H1 (cell line): ENCODE measurements at regions not wholly inside any gene's neighbourhood (a gene's known extent, or its start where the extent isn't known, plus 50 kb on each side); places are given as distances from the start of the nearest gene placed in this dataset.

Experiments used
- CTCF ChIA-PET: fragments of 300-600 bp; sonication (Branson Sonifier 250); formaldehyde crosslinking; loops from one replicate; lab custom pipeline; 2021; ENCODE audit not compliant: partially characterized antibody; lab: Charles Lee
- POLR2A ChIA-PET: fragments of 300-600 bp; sonication (Branson Sonifier 250); formaldehyde crosslinking; loops from one replicate; lab custom pipeline; 2021; ENCODE audit warnings: inconsistent platforms; ENCODE audit not compliant: partially characterized antibody; lab: Charles Lee
- DNase-seq, 2 experiments: peaks; one replicate each; pipeline versions ENCODE4 v3.0.0 to v3.0.0-alpha.2; 2010 to 2022; ENCODE audit warnings: low spot score in 2 of 2, low read depth in 1 of 2, mixed read lengths in 1 of 2
- FAIRE-seq: peaks from 2 replicates; lab custom pipeline; 2011; peaks lifted over from hg19 to GRCh38; lab: Jason Lieb, UNC
- H2AFZ ChIP-seq: 2 replicates; pipeline ENCODE4 v1.8.1; 2012; ENCODE audit warnings: low read length, inconsistent platforms
- H2AK5ac ChIP-seq: 2 replicates; pipeline ENCODE4 v1.6.1; 2013; ENCODE audit warnings: low read depth, low read length
- H2BK120ac ChIP-seq: replicated peaks from 2 replicates; pipeline ENCODE3; 2013; ENCODE audit warnings: low read depth, low read length, inconsistent platforms
- H2BK12ac ChIP-seq: 2 replicates; pipeline ENCODE4 v1.6.1; 2013; ENCODE audit warnings: low read depth, low read length
- H2BK15ac ChIP-seq: 2 replicates; pipeline ENCODE4 v1.6.1; 2013; ENCODE audit warnings: low read length
- H2BK20ac ChIP-seq: 2 replicates; pipeline ENCODE4 v1.6.1; 2013; ENCODE audit warnings: low read length
- H2BK5ac ChIP-seq: 2 replicates; pipeline ENCODE4 v1.6.1; 2013; ENCODE audit warnings: low read depth, low read length
- H3K14ac ChIP-seq: 2 replicates; pipeline ENCODE4 v1.6.1; 2013; ENCODE audit warnings: inconsistent platforms; ENCODE audit not compliant: insufficient read length
- H3K18ac ChIP-seq: 2 replicates; pipeline ENCODE4 v1.6.1; 2013; ENCODE audit warnings: low read length; ENCODE audit errors: extremely low read depth
- H3K23ac ChIP-seq: 2 replicates; pipeline ENCODE4 v1.6.1; 2013; ENCODE audit warnings: inconsistent platforms; ENCODE audit not compliant: insufficient read length
- H3K23me2 ChIP-seq: 2 replicates; pipeline ENCODE4 v1.6.1; 2013; ENCODE audit warnings: low read depth, low read length
- H3K27ac ChIP-seq: 2 replicates; pipeline ENCODE4 v1.6.1; 2011; ENCODE audit warnings: low read depth, low read length, inconsistent platforms
- H3K27me3 ChIP-seq, 4 experiments: replicated peaks in 1 of 4; 1 replicate in 1 of 4; 2 replicates in 3 of 4; pipeline versions ENCODE4 v1.6.1 to v1.8.1; 2011 to 2013; ENCODE audit warnings: low read length in 3 of 4, mild to moderate bottlenecking in 3 of 4, inconsistent platforms in 2 of 4, mixed read lengths in 2 of 4, moderate library complexity in 1 of 4; ENCODE audit not compliant: control insufficient read depth in 3 of 4, insufficient read depth in 3 of 4; ENCODE audit errors: extremely low read depth in 1 of 4
- H3K36me3 ChIP-seq, 4 experiments: 2 replicates each; pipeline versions ENCODE4 v1.6.1 to v1.8.1; 2011 to 2013; ENCODE audit warnings: mild to moderate bottlenecking in 4 of 4, low read length in 3 of 4, moderate library complexity in 2 of 4, control low read depth in 1 of 4, inconsistent platforms in 1 of 4; ENCODE audit not compliant: insufficient read depth in 4 of 4, control insufficient read depth in 2 of 4
- H3K4ac ChIP-seq: replicated peaks from 2 replicates; pipeline ENCODE3; 2013; ENCODE audit warnings: low read length, low read depth, mixed read lengths, inconsistent platforms; ENCODE audit not compliant: insufficient read length
- H3K4me1 ChIP-seq, 4 experiments: replicated peaks in 1 of 4; 1 replicate in 1 of 4; 2 replicates in 3 of 4; pipeline versions ENCODE4 v1.6.1 to v1.8.1; 2011 to 2013; ENCODE audit warnings: low read length in 3 of 4, inconsistent platforms in 2 of 4, mixed read lengths in 1 of 4; ENCODE audit not compliant: insufficient read depth in 4 of 4, control insufficient read depth in 3 of 4
- H3K4me2 ChIP-seq, 2 experiments: 2 replicates each; pipeline versions ENCODE4 v1.6.1 to v1.8.1; 2011 to 2013; ENCODE audit warnings: low read depth in 2 of 2, low read length in 2 of 2, control low read depth in 1 of 2, inconsistent platforms in 1 of 2, mild to moderate bottlenecking in 1 of 2; ENCODE audit not compliant: insufficient read depth in 1 of 2
- H3K4me3 ChIP-seq, 4 experiments: fragments of 200-600, 300-600 bp in 1 of 4; sonication (generic), shearing (Covaris generic), sonication (Bioruptor Twin) in 1 of 4; 2 replicates each; pipeline versions ENCODE4 v1.5.1 to v1.8.1; 2011 to 2016; ENCODE audit warnings: low read length in 4 of 4, low read depth in 3 of 4, control low read depth in 2 of 4, inconsistent platforms in 2 of 4, mild to moderate bottlenecking in 2 of 4, mixed read lengths in 1 of 4, moderate library complexity in 1 of 4; ENCODE audit not compliant: insufficient read depth in 2 of 4; ENCODE audit errors: extremely low read depth in 1 of 4
- H3K56ac ChIP-seq: replicated peaks from 2 replicates; pipeline ENCODE3; 2013; ENCODE audit warnings: low read depth, mild to moderate bottlenecking, mixed read lengths, low read length, inconsistent platforms; ENCODE audit not compliant: insufficient read length
- H3K79me1 ChIP-seq: 2 replicates; pipeline ENCODE4 v1.6.1; 2013; ENCODE audit warnings: low read depth, low read length, control low read depth
- H3K79me2 ChIP-seq, 2 experiments: 2 replicates each; pipeline versions ENCODE4 v1.6.1 to v1.8.1; 2012 to 2013; ENCODE audit warnings: low read length in 2 of 2, mild to moderate bottlenecking in 2 of 2, inconsistent platforms in 1 of 2; ENCODE audit not compliant: insufficient read depth in 2 of 2, control insufficient read depth in 1 of 2
- H3K9ac ChIP-seq, 4 experiments: replicated peaks in 1 of 4; 1 replicate in 1 of 4; 2 replicates in 3 of 4; pipeline versions ENCODE4 v1.6.1 to v1.8.1; 2011 to 2013; ENCODE audit warnings: low read depth in 3 of 4, low read length in 3 of 4, control low read depth in 2 of 4, mild to moderate bottlenecking in 2 of 4, moderate library complexity in 2 of 4, inconsistent platforms in 1 of 4; ENCODE audit errors: extremely low read depth in 1 of 4
- H3K9me3 ChIP-seq, 2 experiments: 2 replicates each; pipeline versions ENCODE4 v1.6.1 to v1.8.1; 2012 to 2013; ENCODE audit warnings: mild to moderate bottlenecking in 2 of 2, moderate library complexity in 2 of 2, control low read depth in 1 of 2, inconsistent platforms in 1 of 2, low read depth in 1 of 2, low read length in 1 of 2, mixed read lengths in 1 of 2; ENCODE audit not compliant: insufficient read depth in 2 of 2
- H4K20me1 ChIP-seq, 2 experiments: replicated peaks in 1 of 2; 2 replicates each; pipeline versions ENCODE3 to v1.8.1; 2011 to 2013; ENCODE audit warnings: inconsistent platforms in 2 of 2, low read length in 2 of 2, mild to moderate bottlenecking in 1 of 2; ENCODE audit not compliant: insufficient read depth in 2 of 2, control insufficient read depth in 1 of 2
- H4K5ac ChIP-seq: 2 replicates; pipeline ENCODE4 v1.6.1; 2013; ENCODE audit warnings: low read length, low read depth, mixed read lengths, inconsistent platforms; ENCODE audit not compliant: insufficient read length
- H4K8ac ChIP-seq: 2 replicates; pipeline ENCODE4 v1.8.0; 2013; ENCODE audit warnings: mild to moderate bottlenecking, moderate library complexity, low read length, inconsistent platforms; ENCODE audit not compliant: insufficient read depth; ENCODE audit errors: extremely low read depth
- H4K91ac ChIP-seq: replicated peaks from 2 replicates; pipeline ENCODE3; 2013; ENCODE audit warnings: low read length, mixed read lengths, inconsistent platforms; ENCODE audit not compliant: insufficient read length
- BRCA1 ChIP-seq: IDR thresholded peaks from 2 replicates; pipeline ENCODE4 v1.6.1; 2012; ENCODE audit warnings: low read depth, low read length, improper control_type of control experiment
- CHD2 ChIP-seq: IDR thresholded peaks from 2 replicates; pipeline ENCODE4 v1.6.1; 2012; ENCODE audit warnings: low read length, improper control_type of control experiment
- RAD21 ChIP-seq, 2 experiments: IDR thresholded peaks in 1 of 2; conservative IDR thresholded peaks in 1 of 2; 2 replicates each; pipeline ENCODE4 v1.6.1; 2011; ENCODE audit warnings: low read depth in 2 of 2, low read length in 2 of 2, improper control_type of control experiment in 1 of 2, inconsistent platforms in 1 of 2, mild to moderate bottlenecking in 1 of 2, moderate library complexity in 1 of 2
- SIX5 ChIP-seq: IDR thresholded peaks from 2 replicates; pipeline ENCODE4 v1.6.1; 2011; ENCODE audit warnings: mild to moderate bottlenecking, low read depth, low read length
- TBP ChIP-seq: IDR thresholded peaks from 2 replicates; pipeline ENCODE4 v1.6.1; 2011; ENCODE audit warnings: low read depth, low read length, improper control_type of control experiment
- TEAD4 ChIP-seq: IDR thresholded peaks from 2 replicates; pipeline ENCODE4 v1.6.1; 2012; ENCODE audit warnings: low read depth, low read length, inconsistent platforms, mixed read lengths
- WGBS, 2 experiments: shearing (Covaris generic) in 1 of 2; methylation state at CpG; one replicate each; pipeline versions ENCODE4 v1.1.6 to v1.1.7; 2013 to 2015; ENCODE audit warnings: low lambda C conversion rate in 2 of 2, mixed read lengths in 2 of 2, inconsistent platforms in 1 of 2, low coverage in 1 of 2, missing lambda C conversion rate in 1 of 2; ENCODE audit not compliant: insufficient replicate concordance in 2 of 2, insufficient coverage in 1 of 2, insufficient read length in 1 of 2; ENCODE audit errors: extremely low coverage in 1 of 2, missing lambda C conversion rate in 1 of 2; 5-methylcytosine and 5-hydroxymethylcytosine counted together

DNA sequence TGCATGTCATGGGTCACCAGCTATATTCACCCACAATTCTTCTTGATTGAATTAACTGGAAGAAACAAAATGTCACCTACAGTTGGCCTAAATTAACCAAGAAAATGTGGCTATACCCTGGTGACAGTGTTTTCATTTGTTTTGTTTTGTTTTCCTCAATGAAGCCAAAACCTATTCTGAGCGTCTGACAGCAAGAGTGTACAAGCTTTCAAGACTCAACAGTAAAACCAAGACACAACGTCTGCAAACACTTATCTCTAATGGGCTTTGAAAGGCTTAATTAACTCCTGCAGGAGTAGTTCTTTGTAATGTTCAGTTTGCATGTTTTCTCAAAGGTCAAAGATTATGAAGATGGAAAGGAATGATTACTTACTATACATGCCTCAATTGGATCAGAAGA is 827.6 kb upstream of the KLHL29 start:
- Histone ChIP-seq H3K4ac (no peak overlapping the region), H3K36me3 (no peaks in the 10 kb centered on the region), H2AK5ac (no peak overlapping the region), H3K23ac (no peak overlapping the region)
- no peak for FAIRE-seq
- TF ChIP-seq TEAD4 (no peak), SIX5 (no peak), TBP (no peak), BRCA1 (no peak), CHD2 (no peak), RAD21 (IDR thresholded peaks at IDR 0.05 in 1 of 2, conservative IDR thresholded peaks at IDR 0.05 in 1 of 2; ENCODE audit: low read depth in 2 of 2, low read length in 2 of 2) (no peak)
- TF ChIP-seq, all 59 proteins: peak for 0
- Histone ChIP-seq H3K9me3 (no peaks in the 10 kb centered on the region), H3K4me3 (no peak overlapping the region), H3K79me1 (no peaks in the 10 kb centered on the region), H3K4me1 (no peaks in the 10 kb centered on the region), H2BK20ac (no peak overlapping the region), H3K18ac (no peak overlapping the region), H3K56ac (no peak overlapping the region), H3K4me2 (no peak overlapping the region), H3K23me2 (no peaks in the 10 kb centered on the region), H4K8ac (no peak overlapping the region), H4K5ac (no peak overlapping the region), H3K79me2 (no peaks in the 10 kb centered on the region), H2BK5ac (no peak overlapping the region), H4K20me1 (no peaks in the 10 kb centered on the region), H2BK12ac (no peak overlapping the region), H3K27ac (no peak overlapping the region), H4K91ac (no peak overlapping the region), H3K14ac (no peak overlapping the region), H2AFZ (0 out of 2 replicates have a peak overlapping the region, but pooled peaks have one; percentile 22), H3K9ac (no peak overlapping the region), H2BK15ac (no peak overlapping the region), H3K27me3 (no peaks in the 10 kb centered on the region), H2BK120ac (no peak overlapping the region)
- 92% methylated on average over 2 of the region's 2 CpGs; no CpG with 5 or more reads in 1 of the 2 experiments for WGBS, 2 experiments
- ChIA-PET POLR2A (no interaction called here), CTCF (interaction anchor here (1.0 kb wide), 1 partner anchor 48 kb away, joined by 4 read pairs; no protein-coding TSS in a partner anchor)
- DNase-seq: no peak
